ENCODE measurements at regions not wholly inside any gene's neighbourhood (a gene's known extent, or its start where the extent isn't known, plus 50 kb on each side); places are given as distances from the start of the nearest gene placed in this dataset.

DNA sequence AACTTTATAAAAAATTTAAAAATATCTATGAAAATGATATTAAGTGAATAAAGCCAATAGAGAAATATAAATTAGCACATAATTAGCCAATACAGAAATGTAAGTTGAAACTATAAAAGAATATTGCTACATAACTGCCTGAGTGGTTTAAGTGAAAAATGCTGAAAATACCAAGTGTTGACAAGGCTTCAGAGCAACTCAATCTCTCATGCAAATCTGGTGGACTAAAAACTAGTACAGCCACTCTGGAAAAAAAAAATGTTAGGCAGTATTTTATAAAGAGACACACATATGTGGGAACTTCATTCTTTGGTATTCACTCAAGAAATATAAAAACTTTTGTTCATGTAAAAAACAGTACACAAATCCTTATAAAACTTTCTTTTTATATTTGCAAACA lies 833.7 kb upstream of the ROBO1 start:
- TF ChIP-seq, protein P1, sequence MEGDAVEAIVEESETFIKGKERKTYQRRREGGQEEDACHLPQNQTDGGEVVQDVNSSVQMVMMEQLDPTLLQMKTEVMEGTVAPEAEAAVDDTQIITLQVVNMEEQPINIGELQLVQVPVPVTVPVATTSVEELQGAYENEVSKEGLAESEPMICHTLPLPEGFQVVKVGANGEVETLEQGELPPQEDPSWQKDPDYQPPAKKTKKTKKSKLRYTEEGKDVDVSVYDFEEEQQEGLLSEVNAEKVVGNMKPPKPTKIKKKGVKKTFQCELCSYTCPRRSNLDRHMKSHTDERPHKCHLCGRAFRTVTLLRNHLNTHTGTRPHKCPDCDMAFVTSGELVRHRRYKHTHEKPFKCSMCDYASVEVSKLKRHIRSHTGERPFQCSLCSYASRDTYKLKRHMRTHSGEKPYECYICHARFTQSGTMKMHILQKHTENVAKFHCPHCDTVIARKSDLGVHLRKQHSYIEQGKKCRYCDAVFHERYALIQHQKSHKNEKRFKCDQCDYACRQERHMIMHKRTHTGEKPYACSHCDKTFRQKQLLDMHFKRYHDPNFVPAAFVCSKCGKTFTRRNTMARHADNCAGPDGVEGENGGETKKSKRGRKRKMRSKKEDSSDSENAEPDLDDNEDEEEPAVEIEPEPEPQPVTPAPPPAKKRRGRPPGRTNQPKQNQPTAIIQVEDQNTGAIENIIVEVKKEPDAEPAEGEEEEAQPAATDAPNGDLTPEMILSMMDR (IDR thresholded peaks at IDR 0.05) = no peak
- no peak for TF ChIP-seq POLR2A (IDR thresholded peaks at IDR 0.05)
